Mesendoderm (in vitro differentiated cells): ENCODE measurements at regions not wholly inside any gene's neighbourhood (a gene's known extent, or its start where the extent isn't known, plus 50 kb on each side); places are given as distances from the start of the nearest gene placed in this dataset.
A peak's percentile ranks its signal among the peaks of the same experiment; 100 is the strongest.
"Not testable (repeated sequence)": the region's sequence is repeated elsewhere in the genome, so short reads cannot be mapped to it uniquely, and the experiment has no call there.

Experiments used
- DNase-seq: peaks from one replicate; pipeline ENCODE4 v3.0.0; 2013
- H2AK5ac ChIP-seq: 2 replicates; pipeline ENCODE4 v1.6.1; 2013; ENCODE audit warnings: low read length, inconsistent platforms
- H2BK120ac ChIP-seq: 2 replicates; pipeline ENCODE4 v1.6.1; 2013; ENCODE audit warnings: low read depth, mild to moderate bottlenecking, low read length, moderate library complexity, mixed read lengths
- H2BK15ac ChIP-seq: replicated peaks from 2 replicates; pipeline ENCODE4 v1.6.1; 2013; ENCODE audit warnings: low read depth, mild to moderate bottlenecking, moderate library complexity
- H2BK5ac ChIP-seq: 2 replicates; pipeline ENCODE4 v1.6.1; 2013; ENCODE audit warnings: low read length, inconsistent platforms
- H3K18ac ChIP-seq: 2 replicates; pipeline ENCODE4 v1.6.1; 2013; ENCODE audit warnings: mild to moderate bottlenecking, low read length, mixed read lengths
- H3K23ac ChIP-seq: one replicate; pipeline ENCODE4 v1.6.1; 2013; ENCODE audit warnings: low read length
- H3K27ac ChIP-seq: 2 replicates; pipeline ENCODE4 v1.5.1; 2013; ENCODE audit warnings: low read depth, mild to moderate bottlenecking, inconsistent platforms, low read length, moderate library complexity
- H3K27me3 ChIP-seq: 2 replicates; pipeline ENCODE4 v1.6.1; 2013; ENCODE audit warnings: low read length, control low read depth, mild to moderate bottlenecking, inconsistent platforms; ENCODE audit not compliant: insufficient read depth, poor library complexity
- H3K36me3 ChIP-seq: 2 replicates; pipeline ENCODE4 v1.6.1; 2013; ENCODE audit warnings: low read length, inconsistent platforms; ENCODE audit not compliant: control insufficient read depth, insufficient read depth
- H3K4ac ChIP-seq: one replicate; pipeline ENCODE4 v1.6.1; 2013; ENCODE audit warnings: low read depth, mild to moderate bottlenecking, low read length, moderate library complexity
- H3K4me1 ChIP-seq: 2 replicates; pipeline ENCODE4 v1.6.1; 2013; ENCODE audit warnings: low read depth, low read length, inconsistent platforms; ENCODE audit not compliant: control insufficient read depth
- H3K4me2 ChIP-seq: 2 replicates; pipeline ENCODE4 v1.6.1; 2013; ENCODE audit warnings: low read length
- H3K4me3 ChIP-seq: 2 replicates; pipeline ENCODE4 v1.5.1; 2013; ENCODE audit warnings: mild to moderate bottlenecking, low read length
- H3K56ac ChIP-seq: one replicate; pipeline ENCODE4 v1.6.1; 2013; ENCODE audit warnings: low read length
- H3K79me1 ChIP-seq: 2 replicates; pipeline ENCODE4 v1.6.1; 2013; ENCODE audit warnings: low read length, inconsistent platforms
- H3K79me2 ChIP-seq: 2 replicates; pipeline ENCODE4 v1.6.1; 2013; ENCODE audit warnings: mild to moderate bottlenecking, low read length; ENCODE audit not compliant: control insufficient read depth, insufficient read depth
- H3K9ac ChIP-seq: 2 replicates; pipeline ENCODE4 v1.6.1; 2013; ENCODE audit warnings: low read length, inconsistent platforms
- H4K5ac ChIP-seq: one replicate; pipeline ENCODE4 v1.6.1; 2013; ENCODE audit warnings: low read length
- H4K8ac ChIP-seq: one replicate; pipeline ENCODE4 v1.6.1; 2013; ENCODE audit warnings: low read depth, mild to moderate bottlenecking, control low read depth, low read length, moderate library complexity
- WGBS: extraction: QIAGEN DNeasy Blood & Tissue Kit; methylation state at CpG from one replicate; pipeline ENCODE4 v1.1.7; 2013; ENCODE audit warnings: low lambda C conversion rate, missing lambda C conversion rate; ENCODE audit not compliant: insufficient coverage; ENCODE audit errors: extremely low coverage; 5-methylcytosine and 5-hydroxymethylcytosine counted together

- Histone ChIP-seq H3K27me3 (no peaks in the 10 kb centered on the region), H3K27ac (no peak overlapping the region), H2BK15ac (no peak overlapping the region), H3K36me3 (no peaks in the 10 kb centered on the region), H3K9ac (no peak overlapping the region), H3K4ac (no peak overlapping the region), H2BK120ac (no peak overlapping the region), H3K23ac (no peak overlapping the region), H2BK5ac (no peak overlapping the region), H2AK5ac (no peak overlapping the region), H3K79me1 (no peaks in the 10 kb centered on the region), H4K5ac (no peak overlapping the region), H3K18ac (no peak overlapping the region), H3K4me1 (no peaks in the 10 kb centered on the region), H3K4me3 (no peak overlapping the region), H3K79me2 (no peaks in the 10 kb centered on the region), H3K4me2 (no peak overlapping the region), H3K56ac (no peak overlapping the region), H4K8ac (no peak overlapping the region)
- no CpG with 5 or more reads among the region's 4 CpGs for WGBS
- DNase-seq = no peak
Measured at GRCh38 chr2:211014376-211014775, 458.0 kb downstream of the CPS1 start.

GRCh38 chr2:211014906-211015305 is 458.5 kb downstream of the CPS1 start:
- Histone ChIP-seq H3K79me1 (no peaks in the 10 kb centered on the region), H2BK15ac (no peak overlapping the region), H3K9ac (no peak overlapping the region), H3K18ac (no peak overlapping the region), H3K4ac (no peak overlapping the region), H3K36me3 (no peaks in the 10 kb centered on the region), H3K4me3 (no peak overlapping the region), H4K8ac (no peak overlapping the region), H4K5ac (no peak overlapping the region), H3K4me2 (no peak overlapping the region), H3K56ac (no peak overlapping the region), H2AK5ac (no peak overlapping the region), H2BK5ac (no peak overlapping the region), H3K27ac (no peak overlapping the region), H3K23ac (no peak overlapping the region), H2BK120ac (no peak overlapping the region), H3K27me3 (no peaks in the 10 kb centered on the region), H3K79me2 (no peaks in the 10 kb centered on the region), H3K4me1 (no peaks in the 10 kb centered on the region)
- no peak for DNase-seq
- WGBS = no CpG with 5 or more reads among the region's 2 CpGs

DNA sequence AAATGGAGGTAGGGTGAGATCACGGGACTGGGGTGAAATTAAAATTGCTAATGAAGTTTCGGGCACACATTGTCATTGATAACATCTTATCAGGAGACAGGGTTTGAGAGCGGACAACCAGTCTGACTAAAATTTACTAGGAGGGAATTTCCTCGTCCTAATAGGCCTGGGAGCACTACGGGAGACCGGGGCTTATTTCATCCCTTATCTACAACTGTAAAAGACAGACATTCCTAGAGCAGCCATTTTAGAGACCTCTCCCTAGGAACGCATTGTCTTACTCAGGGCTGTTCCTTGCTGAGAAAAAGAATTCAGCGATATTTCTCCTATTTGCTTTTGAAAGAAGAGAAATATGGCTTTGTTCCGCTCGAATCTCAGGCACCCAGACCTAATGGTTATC is 468.7 kb downstream of the CPS1 start:
- H3K18ac ChIP-seq, H3K23ac ChIP-seq, H3K27me3 ChIP-seq, H2BK5ac ChIP-seq, H3K4me3 ChIP-seq, H3K79me1 ChIP-seq, H3K4me1 ChIP-seq, H3K4me2 ChIP-seq, H3K4ac ChIP-seq, H4K5ac ChIP-seq, H2BK120ac ChIP-seq, H3K56ac ChIP-seq, H3K9ac ChIP-seq, H3K27ac ChIP-seq, H3K79me2 ChIP-seq, H3K36me3 ChIP-seq, H2AK5ac ChIP-seq, H4K8ac ChIP-seq, H2BK15ac ChIP-seq: not testable (repeated sequence)
- peak; percentile 5 for DNase-seq
- no CpG with 5 or more reads among the region's 10 CpGs for WGBS

- Histone ChIP-seq H3K27me3 (no peaks in the 10 kb centered on the region), H3K56ac (no peak overlapping the region), H3K4ac (no peak overlapping the region), H3K23ac (no peak overlapping the region), H3K4me1 (no peaks in the 10 kb centered on the region), H3K79me1 (no peaks in the 10 kb centered on the region), H2BK5ac (no peak overlapping the region), H4K8ac (no peak overlapping the region), H3K36me3 (no peaks in the 10 kb centered on the region), H3K79me2 (no peaks in the 10 kb centered on the region), H3K27ac (no peak overlapping the region), H2BK15ac (no peak overlapping the region), H2BK120ac (no peak overlapping the region), H3K9ac (no peak overlapping the region), H3K4me3 (no peak overlapping the region), H3K4me2 (no peak overlapping the region), H4K5ac (no peak overlapping the region), H3K18ac (no peak overlapping the region), H2AK5ac (no peak overlapping the region)
- WGBS = no CpG with 5 or more reads among the region's 2 CpGs
- peak; percentile 10 for DNase-seq
Measured at GRCh38 chr2:211026109-211026508, 469.7 kb downstream of the CPS1 start.

GRCh38 chr2:211027976-211028375 is 471.6 kb downstream of the CPS1 start:
- Histone ChIP-seq H3K79me1 (no peaks in the 10 kb centered on the region), H2BK5ac (no peak overlapping the region), H3K4me2 (no peak overlapping the region), H2BK120ac (no peak overlapping the region), H3K4me1 (no peaks in the 10 kb centered on the region), H2AK5ac (no peak overlapping the region), H3K79me2 (no peaks in the 10 kb centered on the region), H4K8ac (no peak overlapping the region), H3K4me3 (no peak overlapping the region), H3K36me3 (no peaks in the 10 kb centered on the region), H2BK15ac (no peak overlapping the region), H3K9ac (no peak overlapping the region), H3K56ac (no peak overlapping the region), H3K23ac (no peak overlapping the region), H4K5ac (no peak overlapping the region), H3K4ac (no peak overlapping the region), H3K27ac (no peak overlapping the region), H3K27me3 (no peaks in the 10 kb centered on the region), H3K18ac (no peak overlapping the region)
- no peak for DNase-seq

DNA sequence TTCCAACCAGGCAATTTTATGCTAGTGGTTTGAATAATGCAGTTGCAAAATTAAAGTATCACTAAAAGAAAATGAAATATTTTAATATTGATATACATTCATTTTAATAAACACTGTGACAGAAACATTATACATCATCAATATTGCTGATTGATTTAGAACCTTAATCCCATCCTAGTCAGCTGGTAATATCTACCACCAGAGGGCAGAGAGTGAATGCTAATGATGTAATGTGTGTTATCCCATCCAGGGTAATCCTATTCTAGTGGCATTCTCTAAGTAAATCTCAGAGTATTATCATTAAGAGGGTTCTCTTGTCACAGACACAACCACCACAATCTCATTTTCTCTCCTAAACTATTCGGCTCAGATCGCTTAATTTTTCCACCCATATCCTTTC is 477.4 kb downstream of the CPS1 start:
- no peaks in the 10 kb centered on the region for H3K79me2 ChIP-seq
- no peak overlapping the region for H2BK5ac ChIP-seq
- no peak overlapping the region for H3K4ac ChIP-seq
- no peak overlapping the region for H3K56ac ChIP-seq
- peak; percentile 72 for DNase-seq
- 100% methylated on average over 2 of the region's 2 CpGs for WGBS
- no peak overlapping the region for H4K8ac ChIP-seq
- H4K5ac ChIP-seq = no peak overlapping the region
- H2AK5ac ChIP-seq = no peak overlapping the region
- no peak overlapping the region for H3K27ac ChIP-seq
- no peaks in the 10 kb centered on the region for H3K4me1 ChIP-seq
- H3K4me3 ChIP-seq = no peak overlapping the region
- H3K9ac ChIP-seq = no peak overlapping the region
- no peak overlapping the region for H3K23ac ChIP-seq
- no peak overlapping the region for H2BK15ac ChIP-seq
- H3K79me1 ChIP-seq = no peaks in the 10 kb centered on the region
- no peak overlapping the region for H3K18ac ChIP-seq
- no peaks in the 10 kb centered on the region for H3K36me3 ChIP-seq
- no peaks in the 10 kb centered on the region for H3K27me3 ChIP-seq
- no peak overlapping the region for H2BK120ac ChIP-seq
- no peak overlapping the region for H3K4me2 ChIP-seq
